ENCODE measurements at regions not wholly inside any gene's neighbourhood (a gene's known extent, or its start where the extent isn't known, plus 50 kb on each side); places are given as distances from the start of the nearest gene placed in this dataset.

- 56% methylated on average over 8 of the region's 8 CpGs for WGBS (ENCODE audit: insufficient coverage, insufficient replicate concordance, low lambda C conversion rate, missing lambda C conversion rate)
- H2AFZ ChIP-seq (ENCODE audit: control insufficient read depth, low read depth, low read length), result no peak overlapping the region
- ChIA-PET RAD21 (ENCODE audit: unreplicated experiment) (no interaction called here), CTCF (interaction anchor here (0.6 to 1.5 kb wide), 2 partner anchors 56 to 86 kb away, joined by 4 to 6 read pairs; no protein-coding TSS in a partner anchor), SMC1A (ENCODE audit: uncharacterized antibody, unreplicated experiment) (no interaction called here), POLR2A (no interaction called here)
- no peak overlapping the region for H3K9ac ChIP-seq (ENCODE audit: control insufficient read depth, insufficient read depth, low read length)
- intact Hi-C loops (cut with micrococcal nuclease; ENCODE audit: unreplicated experiment), result no loop called here
- no peak for ATAC-seq
- TF ChIP-seq SPI1 (IDR thresholded peaks at IDR 0.05; ENCODE audit: borderline replicate concordance, insufficient read depth, low read depth, low read length) (no peak), CREB1 (IDR thresholded peaks at IDR 0.05; ENCODE audit: low read depth) (no peak), ZNF217 (IDR thresholded peaks at IDR 0.05) (no peak), MEF2A (IDR thresholded peaks at IDR 0.05; ENCODE audit: insufficient read depth, low read depth, low read length) (no peak), EP300 (IDR thresholded peaks at IDR 0.05; ENCODE audit: borderline replicate concordance in 1 of 2, control insufficient read depth in 1 of 2, low read depth in 2 of 2, low read length in 2 of 2) (no peak), TAF1 (IDR thresholded peaks at IDR 0.05; ENCODE audit: borderline replicate concordance, low read depth, low read length) (no peak), JUND (IDR thresholded peaks at IDR 0.05; ENCODE audit: low read depth, low read length) (no peak), ZNF687 (IDR thresholded peaks at IDR 0.05) (no peak), NBN (IDR thresholded peaks at IDR 0.05) (no peak), HCFC1 (IDR thresholded peaks at IDR 0.05; ENCODE audit: low read length) (no peak), MYB (IDR thresholded peaks at IDR 0.05; ENCODE audit: borderline replicate concordance, low read depth, low read length) (no peak), BRCA1 (IDR thresholded peaks at IDR 0.05; ENCODE audit: low read depth, low read length) (no peak), TARDBP (IDR thresholded peaks at IDR 0.05; ENCODE audit: borderline replicate concordance) (no peak), IKZF1 (conservative IDR thresholded peaks at IDR 0.05) (no peak)
- no TSS peak for BruUV-seq (replicated peaks)
- DNase-seq (ENCODE audit: low read depth, low spot score), result no peak
- no peaks in the 10 kb centered on the region for H4K20me1 ChIP-seq (ENCODE audit: control insufficient read depth, insufficient read depth)
- H3K27me3 ChIP-seq (replicated peaks in 1 of 2; ENCODE audit: control insufficient read depth in 2 of 2, insufficient read depth in 2 of 2, low read length in 1 of 2), result no peaks in the 10 kb centered on the region; a peak in 1 of 4 replicates
- FAIRE-seq, result no peak
- H3K4me2 ChIP-seq (ENCODE audit: control insufficient read depth, insufficient read depth), result no peak overlapping the region
- H3K9me3 ChIP-seq (replicated peaks; ENCODE audit: control insufficient read depth, insufficient read depth, low read length), result no peaks in the 10 kb centered on the region
- no peak overlapping the region for H3K4me3 ChIP-seq
- in situ Hi-C loops (cut with MboI), result no loop called here
- H3K27ac ChIP-seq (ENCODE audit: control insufficient read depth, insufficient read depth), result no peak overlapping the region
- H3K36me3 ChIP-seq (ENCODE audit: control insufficient read depth in 2 of 2, insufficient read depth in 2 of 2, low read length in 1 of 2), result no peaks in the 10 kb centered on the region
- no peaks in the 10 kb centered on the region for H3K4me1 ChIP-seq (ENCODE audit: control insufficient read depth, insufficient read depth, low read length)
- H3K79me2 ChIP-seq (ENCODE audit: control insufficient read depth, insufficient read depth, low read length), result no peaks in the 10 kb centered on the region
Measured at GRCh38 chr3:120502116-120502515, 51.3 kb upstream of the FSTL1 start.
